A673 (cell line): ENCODE measurements at regions not wholly inside any gene's neighbourhood (a gene's known extent, or its start where the extent isn't known, plus 50 kb on each side); places are given as distances from the start of the nearest gene placed in this dataset.

Experiments used
- BruUV-seq: library from RNA; stranded (reverse); fragments of 400-500 nt; replicated peaks from 2 replicates; lab custom pipeline; 2021; lab: Mats Ljungman, UMichigan
- CTCF ChIA-PET: fragments of 300-600 bp; sonication (Branson Sonifier 250); formaldehyde crosslinking; loops from one replicate; lab custom pipeline; 2022; ENCODE audit warnings: antibody characterized with exemption; lab: Charles Lee
- POLR2A ChIA-PET: fragments of 300-600 bp; sonication (Branson Sonifier 250); formaldehyde crosslinking; loops from one replicate; lab custom pipeline; 2022; ENCODE audit warnings: antibody characterized with exemption; ENCODE audit not compliant: low non-redundant PET; lab: Charles Lee
- DNase-seq: peaks from one replicate; pipeline ENCODE4 v3.0.0-alpha.2; 2015; ENCODE audit warnings: low spot score
- H3K27ac ChIP-seq: fragments of 200-600 bp; sonication (generic); 2 replicates; pipeline ENCODE4 v1.5.1; 2016; ENCODE audit warnings: mixed run types, low read depth, mild to moderate bottlenecking, mixed read lengths, antibody characterized with exemption, low read length; ENCODE audit not compliant: poor library complexity, severe bottlenecking
- H3K27me3 ChIP-seq: fragments of 200-600 bp; sonication (generic); replicated peaks from 2 replicates; pipeline ENCODE4 v1.6.1; 2017; ENCODE audit warnings: mixed run types, low read depth, mild to moderate bottlenecking, mixed read lengths, antibody characterized with exemption, low read length; ENCODE audit not compliant: insufficient read depth, poor library complexity
- H3K36me3 ChIP-seq: fragments of 200-600 bp; sonication (generic); 2 replicates; pipeline ENCODE4 v1.6.1; 2016; ENCODE audit warnings: mixed run types, mild to moderate bottlenecking, mixed read lengths, antibody characterized with exemption, low read length; ENCODE audit not compliant: insufficient read depth, poor library complexity, severe bottlenecking
- H3K4me1 ChIP-seq: fragments of 200-600 bp; sonication (generic); 2 replicates; pipeline ENCODE4 v1.6.1; 2017; ENCODE audit warnings: mixed run types, mild to moderate bottlenecking, mixed read lengths, antibody characterized with exemption, low read length; ENCODE audit not compliant: insufficient read depth, poor library complexity, severe bottlenecking
- H3K4me3 ChIP-seq: fragments of 200-600 bp; sonication (generic); 2 replicates; pipeline ENCODE4 v1.5.1; 2016; ENCODE audit warnings: low read depth, mixed run types, mild to moderate bottlenecking, mixed read lengths, low read length; ENCODE audit not compliant: poor library complexity, severe bottlenecking
- H3K9me3 ChIP-seq: fragments of 200-600 bp; sonication (generic); 2 replicates; pipeline ENCODE4 v1.6.1; 2016; ENCODE audit warnings: mixed run types, low read depth, mild to moderate bottlenecking, mixed read lengths, antibody characterized with exemption, low read length; ENCODE audit not compliant: poor library complexity, severe bottlenecking
- CTCF ChIP-seq: fragments of 300-800, 200-600 bp; sonication (generic); conservative IDR thresholded peaks from 2 replicates; pipeline ENCODE4 v1.5.1; 2017; ENCODE audit warnings: low read depth, mild to moderate bottlenecking, antibody characterized with exemption, low read length, moderate library complexity, mixed read lengths
- EZH2 ChIP-seq: fragments of 200-600 bp; sonication (generic); IDR thresholded peaks from 2 replicates; pipeline ENCODE4 v1.6.1; 2017; ENCODE audit warnings: borderline replicate concordance, low read depth, mild to moderate bottlenecking, mixed read lengths, antibody characterized with exemption, low read length; ENCODE audit not compliant: poor library complexity, severe bottlenecking
- intact Hi-C: fragments of 100-400 bp; cut with micrococcal nuclease; formaldehyde crosslinking; loops from one replicate; pipeline ENCODE4 v1.10.0; 2022; ENCODE audit not compliant: unreplicated experiment

- H3K27me3 ChIP-seq, result no peaks in the 10 kb centered on the region
- no TSS peak for BruUV-seq
- no peaks in the 10 kb centered on the region for H3K4me1 ChIP-seq
- no peak for DNase-seq
- H3K4me3 ChIP-seq, result no peak overlapping the region
- TF ChIP-seq CTCF, result no peak
- TF ChIP-seq EZH2, result no peak
- H3K36me3 ChIP-seq, result no peaks in the 10 kb centered on the region
- peaks cover 16% of the 10 kb centered on the region for H3K9me3 ChIP-seq
- no peak overlapping the region for H3K27ac ChIP-seq
- intact Hi-C loops, result no loop called here
- POLR2A ChIA-PET, result no interaction called here
- CTCF ChIA-PET, result no interaction called here
These were observed 390.5 kb downstream of the OR4C45 start for GRCh38 chr11:50423208-50423607.
